ENCODE measurements at regions not wholly inside any gene's neighbourhood (a gene's known extent, or its start where the extent isn't known, plus 50 kb on each side); places are given as distances from the start of the nearest gene placed in this dataset. TPM values are rescaled to one million over a fixed set of nuclear protein-coding genes. Genes with fewer than 3 reads are reported as not detected.
A peak's percentile ranks its signal among the peaks of the same experiment; 100 is the strongest.

DNA sequence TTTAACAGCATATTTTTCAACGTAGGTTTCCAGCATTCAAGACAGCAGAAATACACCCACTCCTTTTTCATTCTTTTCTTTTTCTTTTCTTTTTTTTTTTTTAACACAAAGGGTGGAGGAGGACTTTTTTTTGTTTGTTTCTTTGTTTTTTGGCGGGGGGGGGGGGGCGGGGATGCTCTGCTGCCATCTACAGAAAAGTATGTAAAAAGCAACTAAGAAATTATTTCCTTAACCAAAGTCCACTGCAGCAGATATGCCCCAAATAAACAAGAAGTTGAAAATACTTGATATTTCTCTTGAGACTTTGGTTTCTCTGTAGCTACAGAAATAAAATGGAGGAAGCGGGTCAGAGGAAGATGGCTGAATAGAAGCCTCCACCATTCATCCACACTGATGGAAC lies 63.2 kb upstream of the PBDC1 start:
- H3K27ac Mint-ChIP-seq = no peak overlapping the region

More for the DNA sequence above, 63.2 kb upstream of the PBDC1 start:
- H3K27ac ChIP-seq (ENCODE audit: low read depth) = no peak overlapping the region
- Mint-ChIP-seq H3K36me3 (ENCODE audit: low read depth) (no peaks in the 10 kb centered on the region), H3K4me1 (peaks cover 2% of the 10 kb centered on the region; the same call in 1 of the 3 replicates), H3K27me3 (ENCODE audit: insufficient read depth, low read depth, poor library complexity) (peaks cover 1% of the 10 kb centered on the region), H3K4me3 (no peak overlapping the region; the same call in 2 of the 3 replicates), H3K9me3 (peaks cover 6% of the 10 kb centered on the region; the same call in 1 of the 3 replicates)
- no peak overlapping the region for H3K4me2 ChIP-seq
- no peaks in the 10 kb centered on the region for H3K4me1 ChIP-seq (ENCODE audit: insufficient read depth)
- no peaks in the 10 kb centered on the region for H3K27me3 ChIP-seq (ENCODE audit: insufficient read depth)
- H3K79me2 ChIP-seq (replicated peaks; ENCODE audit: insufficient read depth) = no peaks in the 10 kb centered on the region
- TF ChIP-seq, protein P1, sequence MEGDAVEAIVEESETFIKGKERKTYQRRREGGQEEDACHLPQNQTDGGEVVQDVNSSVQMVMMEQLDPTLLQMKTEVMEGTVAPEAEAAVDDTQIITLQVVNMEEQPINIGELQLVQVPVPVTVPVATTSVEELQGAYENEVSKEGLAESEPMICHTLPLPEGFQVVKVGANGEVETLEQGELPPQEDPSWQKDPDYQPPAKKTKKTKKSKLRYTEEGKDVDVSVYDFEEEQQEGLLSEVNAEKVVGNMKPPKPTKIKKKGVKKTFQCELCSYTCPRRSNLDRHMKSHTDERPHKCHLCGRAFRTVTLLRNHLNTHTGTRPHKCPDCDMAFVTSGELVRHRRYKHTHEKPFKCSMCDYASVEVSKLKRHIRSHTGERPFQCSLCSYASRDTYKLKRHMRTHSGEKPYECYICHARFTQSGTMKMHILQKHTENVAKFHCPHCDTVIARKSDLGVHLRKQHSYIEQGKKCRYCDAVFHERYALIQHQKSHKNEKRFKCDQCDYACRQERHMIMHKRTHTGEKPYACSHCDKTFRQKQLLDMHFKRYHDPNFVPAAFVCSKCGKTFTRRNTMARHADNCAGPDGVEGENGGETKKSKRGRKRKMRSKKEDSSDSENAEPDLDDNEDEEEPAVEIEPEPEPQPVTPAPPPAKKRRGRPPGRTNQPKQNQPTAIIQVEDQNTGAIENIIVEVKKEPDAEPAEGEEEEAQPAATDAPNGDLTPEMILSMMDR (conservative IDR thresholded peaks at IDR 0.05; ENCODE audit: low read depth in 2 of 2) = peak in 1 of 2 experiments; percentile 34; a peak in 3 of 4 replicates
- TF ChIP-seq, protein P2, sequence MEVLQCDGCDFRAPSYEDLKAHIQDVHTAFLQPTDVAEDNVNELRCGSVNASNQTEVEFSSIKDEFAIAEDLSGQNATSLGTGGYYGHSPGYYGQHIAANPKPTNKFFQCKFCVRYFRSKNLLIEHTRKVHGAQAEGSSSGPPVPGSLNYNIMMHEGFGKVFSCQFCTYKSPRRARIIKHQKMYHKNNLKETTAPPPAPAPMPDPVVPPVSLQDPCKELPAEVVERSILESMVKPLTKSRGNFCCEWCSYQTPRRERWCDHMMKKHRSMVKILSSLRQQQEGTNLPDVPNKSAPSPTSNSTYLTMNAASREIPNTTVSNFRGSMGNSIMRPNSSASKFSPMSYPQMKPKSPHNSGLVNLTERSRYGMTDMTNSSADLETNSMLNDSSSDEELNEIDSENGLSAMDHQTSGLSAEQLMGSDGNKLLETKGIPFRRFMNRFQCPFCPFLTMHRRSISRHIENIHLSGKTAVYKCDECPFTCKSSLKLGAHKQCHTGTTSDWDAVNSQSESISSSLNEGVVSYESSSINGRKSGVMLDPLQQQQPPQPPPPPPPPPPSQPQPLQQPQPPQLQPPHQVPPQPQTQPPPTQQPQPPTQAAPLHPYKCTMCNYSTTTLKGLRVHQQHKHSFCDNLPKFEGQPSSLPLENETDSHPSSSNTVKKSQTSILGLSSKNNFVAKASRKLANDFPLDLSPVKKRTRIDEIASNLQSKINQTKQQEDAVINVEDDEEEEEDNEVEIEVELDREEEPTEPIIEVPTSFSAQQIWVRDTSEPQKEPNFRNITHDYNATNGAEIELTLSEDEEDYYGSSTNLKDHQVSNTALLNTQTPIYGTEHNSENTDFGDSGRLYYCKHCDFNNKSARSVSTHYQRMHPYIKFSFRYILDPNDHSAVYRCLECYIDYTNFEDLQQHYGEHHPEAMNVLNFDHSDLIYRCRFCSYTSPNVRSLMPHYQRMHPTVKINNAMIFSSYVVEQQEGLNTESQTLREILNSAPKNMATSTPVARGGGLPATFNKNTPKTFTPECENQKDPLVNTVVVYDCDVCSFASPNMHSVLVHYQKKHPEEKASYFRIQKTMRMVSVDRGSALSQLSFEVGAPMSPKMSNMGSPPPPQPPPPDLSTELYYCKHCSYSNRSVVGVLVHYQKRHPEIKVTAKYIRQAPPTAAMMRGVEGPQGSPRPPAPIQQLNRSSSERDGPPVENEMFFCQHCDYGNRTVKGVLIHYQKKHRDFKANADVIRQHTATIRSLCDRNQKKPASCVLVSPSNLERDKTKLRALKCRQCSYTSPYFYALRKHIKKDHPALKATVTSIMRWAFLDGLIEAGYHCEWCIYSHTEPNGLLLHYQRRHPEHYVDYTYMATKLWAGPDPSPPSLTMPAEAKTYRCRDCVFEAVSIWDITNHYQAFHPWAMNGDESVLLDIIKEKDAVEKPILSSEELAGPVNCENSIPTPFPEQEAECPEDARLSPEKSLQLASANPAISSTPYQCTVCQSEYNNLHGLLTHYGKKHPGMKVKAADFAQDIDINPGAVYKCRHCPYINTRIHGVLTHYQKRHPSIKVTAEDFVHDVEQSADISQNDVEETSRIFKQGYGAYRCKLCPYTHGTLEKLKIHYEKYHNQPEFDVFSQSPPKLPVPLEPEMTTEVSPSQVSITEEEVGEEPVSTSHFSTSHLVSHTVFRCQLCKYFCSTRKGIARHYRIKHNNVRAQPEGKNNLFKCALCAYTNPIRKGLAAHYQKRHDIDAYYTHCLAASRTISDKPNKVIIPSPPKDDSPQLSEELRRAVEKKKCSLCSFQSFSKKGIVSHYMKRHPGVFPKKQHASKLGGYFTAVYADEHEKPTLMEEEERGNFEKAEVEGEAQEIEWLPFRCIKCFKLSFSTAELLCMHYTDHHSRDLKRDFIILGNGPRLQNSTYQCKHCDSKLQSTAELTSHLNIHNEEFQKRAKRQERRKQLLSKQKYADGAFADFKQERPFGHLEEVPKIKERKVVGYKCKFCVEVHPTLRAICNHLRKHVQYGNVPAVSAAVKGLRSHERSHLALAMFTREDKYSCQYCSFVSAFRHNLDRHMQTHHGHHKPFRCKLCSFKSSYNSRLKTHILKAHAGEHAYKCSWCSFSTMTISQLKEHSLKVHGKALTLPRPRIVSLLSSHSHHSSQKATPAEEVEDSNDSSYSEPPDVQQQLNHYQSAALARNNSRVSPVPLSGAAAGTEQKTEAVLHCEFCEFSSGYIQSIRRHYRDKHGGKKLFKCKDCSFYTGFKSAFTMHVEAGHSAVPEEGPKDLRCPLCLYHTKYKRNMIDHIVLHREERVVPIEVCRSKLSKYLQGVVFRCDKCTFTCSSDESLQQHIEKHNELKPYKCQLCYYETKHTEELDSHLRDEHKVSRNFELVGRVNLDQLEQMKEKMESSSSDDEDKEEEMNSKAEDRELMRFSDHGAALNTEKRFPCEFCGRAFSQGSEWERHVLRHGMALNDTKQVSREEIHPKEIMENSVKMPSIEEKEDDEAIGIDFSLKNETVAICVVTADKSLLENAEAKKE (CRISPR knock-in tag; IDR thresholded peaks at IDR 0.05) = no peak
- H3K4me3 ChIP-seq = no peak overlapping the region; the same call in 1 of the 2 replicates
- peak; percentile 21 for DNase-seq (ENCODE audit: low spot score)
- no peaks in the 10 kb centered on the region for H4K20me1 ChIP-seq (replicated peaks; ENCODE audit: insufficient read depth)
- no peaks in the 10 kb centered on the region for H3K9me2 ChIP-seq (ENCODE audit: insufficient read depth)
- H3K36me3 ChIP-seq (ENCODE audit: insufficient read depth) = no peaks in the 10 kb centered on the region
- H3F3A ChIP-seq (replicated peaks; ENCODE audit: low read depth) = no peaks in the 10 kb centered on the region
- ATAC-seq = no peak
- peak overlapping the region; percentile 63; the same call in 1 of the 2 replicates for H2AFZ ChIP-seq

Small RNA genes in the stretch of these regions (small RNA-seq; reads per million reads assigned to genes)
- not detected for gene AL451105.1 (ENCODE audit: low replicate concordance)

Measured in GM23338 (cell line).